HCT116 (cell line): ENCODE measurements at regions not wholly inside any gene's neighbourhood (a gene's known extent, or its start where the extent isn't known, plus 50 kb on each side); places are given as distances from the start of the nearest gene placed in this dataset.

Experiments used
- ATAC-seq: fragments of 200-7000 bp; cut with Tn5 transposase; 2 replicates; pipeline ENCODE4 v1.9.1; 2020; ENCODE audit warnings: mild to moderate bottlenecking, moderate library complexity
- BruUV-seq: library from RNA; stranded (reverse); fragments of 400-500 nt; replicated peaks from 2 replicates; lab custom pipeline; 2021; lab: Mats Ljungman, UMichigan
- CTCF ChIA-PET: fragments of 300-600 bp; sonication (Branson Sonifier 250); formaldehyde crosslinking; loops from one replicate; lab custom pipeline; 2021; ENCODE audit warnings: antibody characterized with exemption; lab: Charles Lee
- POLR2A ChIA-PET: fragments of 300-600, 350-600 bp; sonication (Branson Sonifier 250); formaldehyde crosslinking; loops from one replicate; lab custom pipeline; 2021; ENCODE audit warnings: antibody characterized with exemption; lab: Charles Lee
- RAD21 ChIA-PET, 2 experiments: fragments of 300-600 bp; sonication (Branson Sonifier 250); formaldehyde crosslinking; loops; one replicate each; lab custom pipeline; 2023; ENCODE audit warnings: low total read pairs in 2 of 2; ENCODE audit not compliant: uncharacterized antibody in 2 of 2, unreplicated experiment in 2 of 2, low non-redundant PET in 1 of 2; lab: Charles Lee
- DNase-seq: peaks from one replicate; pipeline ENCODE4 v3.0.0-alpha.2; 2010; ENCODE audit warnings: low read depth, low spot score
- H2AFZ ChIP-seq: fragments of 200-600 bp; shearing (Covaris generic), sonication (generic); 2 replicates; pipeline ENCODE4 v1.6.1; 2017; ENCODE audit warnings: low read depth, mixed run types, mixed read lengths, antibody characterized with exemption, low read length; ENCODE audit not compliant: poor library complexity, severe bottlenecking
- H3K27ac ChIP-seq: 2 replicates; pipeline ENCODE4 v1.5.1; 2012; ENCODE audit warnings: low read depth, low read length
- H3K27me3 ChIP-seq: fragments of 200-600 bp; sonication (generic); 2 replicates; pipeline ENCODE4 v1.6.1; 2016; ENCODE audit warnings: mixed run types, low read length, mixed read lengths; ENCODE audit not compliant: insufficient read depth
- H3K36me3 ChIP-seq, 2 experiments: fragments of 200-500 bp in 1 of 2; fragments of 200-600 bp in 1 of 2; sonication (Bioruptor generic) in 1 of 2; sonication (generic) in 1 of 2; 2 replicates each; pipeline versions ENCODE4 v1.5.1 to v1.6.1; 2014 to 2016; ENCODE audit warnings: low read length in 2 of 2, inconsistent platforms in 1 of 2, mixed read lengths in 1 of 2, mixed run types in 1 of 2; ENCODE audit not compliant: insufficient read depth in 2 of 2, control insufficient read depth in 1 of 2
- H3K4me1 ChIP-seq, 2 experiments: fragments of 200-600 bp in 1 of 2; sonication (generic) in 1 of 2; 2 replicates each; pipeline versions ENCODE4 v1.5.1 to v1.6.1; 2012 to 2017; ENCODE audit warnings: low read length in 2 of 2, inconsistent platforms in 1 of 2, mild to moderate bottlenecking in 1 of 2, mixed read lengths in 1 of 2, mixed run types in 1 of 2, moderate library complexity in 1 of 2; ENCODE audit not compliant: insufficient read depth in 2 of 2, control insufficient read depth in 1 of 2
- H3K4me2 ChIP-seq: fragments of 200-600 bp; sonication (generic); 2 replicates; pipeline ENCODE4 v1.6.1; 2017; ENCODE audit warnings: mixed run types, low read length, mixed read lengths
- H3K4me3 ChIP-seq, 2 experiments: fragments of 200-600 bp in 1 of 2; sonication (generic) in 1 of 2; replicated peaks in 1 of 2; 2 replicates each; pipeline ENCODE4 v1.5.1; 2011 to 2016; ENCODE audit warnings: low read length in 2 of 2, control low read depth in 1 of 2, low read depth in 1 of 2, mild to moderate bottlenecking in 1 of 2, mixed read lengths in 1 of 2, mixed run types in 1 of 2
- H3K79me2 ChIP-seq: fragments of 200-600 bp; sonication (generic); 2 replicates; pipeline ENCODE4 v1.6.1; 2017; ENCODE audit warnings: mild to moderate bottlenecking, mixed run types, low read length, moderate library complexity, mixed read lengths; ENCODE audit not compliant: insufficient read depth
- H3K9ac ChIP-seq: fragments of 200-600 bp; sonication (generic); 2 replicates; pipeline ENCODE4 v1.6.1; 2016; ENCODE audit warnings: low read length, mixed read lengths
- H3K9me2 ChIP-seq: fragments of 200-600 bp; sonication (generic), shearing (Covaris generic); 2 replicates; pipeline ENCODE4 v1.6.1; 2017; ENCODE audit warnings: mixed run types, mild to moderate bottlenecking, moderate library complexity; ENCODE audit not compliant: insufficient read depth
- H3K9me3 ChIP-seq, 2 experiments: fragments of 200-500 bp in 1 of 2; fragments of 200-600 bp in 1 of 2; sonication (Bioruptor generic) in 1 of 2; sonication (generic) in 1 of 2; 2 replicates each; pipeline ENCODE4 v1.6.1; 2014 to 2017; ENCODE audit warnings: low read length in 2 of 2, mixed read lengths in 2 of 2, inconsistent platforms in 1 of 2, low read depth in 1 of 2, mild to moderate bottlenecking in 1 of 2, mixed run types in 1 of 2, moderate library complexity in 1 of 2; ENCODE audit not compliant: control insufficient read depth in 1 of 2, insufficient read depth in 1 of 2
- H4K20me1 ChIP-seq: fragments of 200-600 bp; sonication (generic), shearing (Covaris generic); 2 replicates; pipeline ENCODE4 v1.6.1; 2017; ENCODE audit warnings: mixed run types, mild to moderate bottlenecking, moderate library complexity; ENCODE audit not compliant: insufficient read depth
- ATF3 ChIP-seq: IDR thresholded peaks from 2 replicates; pipeline ENCODE4 v1.6.1; 2012
- CBX3 ChIP-seq: IDR thresholded peaks from 2 replicates; pipeline ENCODE4 v1.6.1; 2012; ENCODE audit warnings: low read depth
- CTCF ChIP-seq, 3 experiments: fragments of 200-600 bp in 1 of 3; sonication (generic) in 1 of 3; IDR thresholded peaks in 2 of 3; conservative IDR thresholded peaks in 1 of 3; 2 replicates each; pipeline ENCODE4 v1.5.1; 2012 to 2017; ENCODE audit warnings: low read depth in 2 of 3, low read length in 2 of 3, antibody characterized with exemption in 1 of 3, borderline replicate concordance in 1 of 3, control low read depth in 1 of 3, mild to moderate bottlenecking in 1 of 3, mixed read lengths in 1 of 3, mixed run types in 1 of 3, moderate library complexity in 1 of 3; ENCODE audit not compliant: insufficient read depth in 1 of 3
- ELF1 ChIP-seq: IDR thresholded peaks from 2 replicates; pipeline ENCODE4 v1.6.1; 2012; ENCODE audit warnings: low read depth, borderline replicate concordance
- EZH2 ChIP-seq: fragments of 200-600 bp; sonication (generic); IDR thresholded peaks from 2 replicates; pipeline ENCODE4 v1.6.1; 2017; ENCODE audit warnings: antibody characterized with exemption, mixed run types
- FOSL1 ChIP-seq: IDR thresholded peaks from 2 replicates; pipeline ENCODE4 v1.6.1; 2012; ENCODE audit warnings: low read depth
- JUND ChIP-seq: IDR thresholded peaks from 2 replicates; pipeline ENCODE4 v1.6.1; 2012
- MAX ChIP-seq: IDR thresholded peaks from 2 replicates; pipeline ENCODE4 v1.6.1; 2012
- POLR2AphosphoS5 ChIP-seq: IDR thresholded peaks from 2 replicates; pipeline ENCODE4 v1.6.1; 2011; ENCODE audit warnings: mild to moderate bottlenecking, low read depth, low read length, moderate library complexity
- RAD21 ChIP-seq: IDR thresholded peaks from 2 replicates; pipeline ENCODE4 v1.6.1; 2012; ENCODE audit warnings: low read depth, mild to moderate bottlenecking
- SIN3A ChIP-seq: IDR thresholded peaks from 2 replicates; pipeline ENCODE4 v1.6.1; 2012; ENCODE audit warnings: low read depth
- SP1 ChIP-seq: IDR thresholded peaks from 2 replicates; pipeline ENCODE4 v1.6.1; 2012; ENCODE audit warnings: low read depth
- SRF ChIP-seq: IDR thresholded peaks from 2 replicates; pipeline ENCODE4 v1.6.1; 2012; ENCODE audit warnings: low read depth
- YY1 ChIP-seq: IDR thresholded peaks from 2 replicates; pipeline ENCODE4 v1.6.1; 2011; ENCODE audit warnings: low read length, low read depth, moderate library complexity, mild to moderate bottlenecking; ENCODE audit not compliant: insufficient replicate concordance; ENCODE audit errors: extremely low read depth
- ZBTB33 ChIP-seq: IDR thresholded peaks from 2 replicates; pipeline ENCODE4 v1.6.1; 2011; ENCODE audit warnings: mild to moderate bottlenecking, low read length, moderate library complexity; ENCODE audit not compliant: insufficient replicate concordance; ENCODE audit errors: extremely low read depth
- ZNF274 ChIP-seq: fragments of 200-500 bp; sonication (Bioruptor generic); IDR thresholded peaks from 2 replicates; pipeline ENCODE4 v1.6.1; 2014; ENCODE audit warnings: mild to moderate bottlenecking, low read depth, low read length, inconsistent platforms
- intact Hi-C: fragments of 100-400 bp; cut with micrococcal nuclease; formaldehyde crosslinking; loops from 2 replicates; pipeline ENCODE4 v1.10.0; 2022

- Histone ChIP-seq H3K27me3 (no peaks in the 10 kb centered on the region), H3K9me2 (no peaks in the 10 kb centered on the region), H3K79me2 (no peaks in the 10 kb centered on the region), H3K9ac (no peak overlapping the region), H3K27ac (no peak overlapping the region), H3K4me3 (no peak overlapping the region), H2AFZ (no peak overlapping the region), H3K4me2 (no peak overlapping the region), H3K9me3 (no peaks in the 10 kb centered on the region), H4K20me1 (no peaks in the 10 kb centered on the region), H3K4me1 (peaks cover 13 to 26% of the 10 kb centered on the region in 2 experiments), H3K36me3 (no peaks in the 10 kb centered on the region)
- ChIA-PET CTCF (no interaction called here), POLR2A (interaction anchor here (0.6 kb wide), 1 partner anchor 29 kb away, joined by 3 read pairs; no protein-coding TSS in a partner anchor), RAD21 (no interaction called here)
- no peak for ATAC-seq
- DNase-seq: no peak
- intact Hi-C loops: no loop called here
- BruUV-seq: no TSS peak
- TF ChIP-seq EZH2 (no peak), YY1 (no peak), FOSL1 (no peak), JUND (no peak), ZNF274 (no peak), ELF1 (no peak), SIN3A (no peak), ATF3 (no peak), ZBTB33 (no peak), SP1 (no peak), SRF (no peak), MAX (no peak), CBX3 (no peak), POLR2AphosphoS5 (no peak), CTCF (IDR thresholded peaks at IDR 0.05 in 2 of 3, conservative IDR thresholded peaks at IDR 0.05 in 1 of 3; ENCODE audit: borderline replicate concordance in 1 of 3, insufficient read depth in 1 of 3, low read depth in 2 of 3, low read length in 2 of 3) (no peak), RAD21 (no peak)
Measured at GRCh38 chr10:31586723-31587638, 268.0 kb downstream of the ZEB1 start.
